ENCODE measurements at regions not wholly inside any gene's neighbourhood (a gene's known extent, or its start where the extent isn't known, plus 50 kb on each side); places are given as distances from the start of the nearest gene placed in this dataset.

GRCh38 chr13:105276571-105276970 is 1258.9 kb downstream of the EFNB2 start (continued):
- TF ChIP-seq CHD7 (IDR thresholded peaks at IDR 0.05; ENCODE audit: insufficient replicate concordance, low read length) (no peak), CTCF (IDR thresholded peaks at IDR 0.05; ENCODE audit: control extremely low read depth in 1 of 3, insufficient read depth in 1 of 3, low read depth in 1 of 3, low read length in 3 of 3) (no peak), ASH2L (IDR thresholded peaks at IDR 0.05; ENCODE audit: low read length) (no peak)
